Liver (tissue), 8 donors: ENCODE measurements at regions not wholly inside any gene's neighbourhood (a gene's known extent, or its start where the extent isn't known, plus 50 kb on each side); places are given as distances from the start of the nearest gene placed in this dataset.

Experiments used
- DNase-seq: peaks from one replicate; pipeline ENCODE4 v3.0.0-alpha.2; 2017; ENCODE audit warnings: low spot score
- H3K27ac ChIP-seq, 2 donors: one replicate each; pipeline ENCODE4 v1.7.0; 2013; ENCODE audit warnings: inconsistent platforms in 2 of 2, low read length in 2 of 2, control low read depth in 1 of 2, low read depth in 1 of 2, mild to moderate bottlenecking in 1 of 2
- H3K27me3 ChIP-seq, 4 donors: one replicate each; pipeline versions ENCODE4 v1.6.1 to v1.7.0; 2013; ENCODE audit warnings: low read length in 3 of 4, inconsistent platforms in 1 of 4, mild to moderate bottlenecking in 1 of 4, moderate library complexity in 1 of 4; ENCODE audit not compliant: control insufficient read depth in 4 of 4, insufficient read depth in 4 of 4
- H3K36me3 ChIP-seq, 4 donors: one replicate each; pipeline versions ENCODE4 v1.6.1 to v1.7.0; 2013; ENCODE audit warnings: low read length in 3 of 4, mild to moderate bottlenecking in 3 of 4, low read depth in 1 of 4, moderate library complexity in 1 of 4; ENCODE audit not compliant: control insufficient read depth in 4 of 4, insufficient read depth in 3 of 4
- H3K4me1 ChIP-seq, 4 donors: one replicate each; pipeline versions ENCODE4 v1.6.1 to v1.7.0; 2013; ENCODE audit warnings: low read length in 3 of 4, mild to moderate bottlenecking in 3 of 4, moderate library complexity in 1 of 4; ENCODE audit not compliant: control insufficient read depth in 4 of 4, insufficient read depth in 4 of 4
- H3K4me3 ChIP-seq, 3 donors: one replicate each; pipeline versions ENCODE4 v1.6.1 to v1.7.0; 2013; ENCODE audit warnings: low read length in 3 of 3, control low read depth in 1 of 3, low read depth in 1 of 3, mild to moderate bottlenecking in 1 of 3
- H3K9ac ChIP-seq, 2 donors: one replicate each; pipeline ENCODE4 v1.7.0; 2013; ENCODE audit warnings: low read length in 2 of 2, mild to moderate bottlenecking in 2 of 2, moderate library complexity in 2 of 2, control low read depth in 1 of 2, low read depth in 1 of 2
- H3K9me3 ChIP-seq, 4 donors: one replicate each; pipeline versions ENCODE4 v1.6.1 to v1.7.0; 2013; ENCODE audit warnings: low read length in 3 of 4; ENCODE audit not compliant: control insufficient read depth in 4 of 4
- EGR1 ChIP-seq, 2 donors: IDR thresholded peaks; 2 replicates each; pipeline ENCODE4 v1.6.1; 2016 to 2018; ENCODE audit warnings: antibody characterized with exemption in 2 of 2, low read depth in 2 of 2
- FOXA1 ChIP-seq: IDR thresholded peaks from 2 replicates; pipeline ENCODE4 v1.6.1; 2016; ENCODE audit warnings: antibody characterized with exemption
- FOXA2 ChIP-seq: IDR thresholded peaks from 2 replicates; pipeline ENCODE4 v1.6.1; 2016; ENCODE audit warnings: antibody characterized with exemption
- GABPA ChIP-seq, 2 donors: IDR thresholded peaks in 1 of 2; conservative IDR thresholded peaks in 1 of 2; 2 replicates each; pipeline ENCODE4 v1.6.1; 2016; ENCODE audit warnings: antibody characterized with exemption in 2 of 2, mild to moderate bottlenecking in 1 of 2, moderate library complexity in 1 of 2
- HNF4A ChIP-seq, 2 donors: conservative IDR thresholded peaks; 2 replicates each; pipeline ENCODE4 v1.6.1; 2016; ENCODE audit warnings: antibody characterized with exemption in 2 of 2, mild to moderate bottlenecking in 2 of 2
- HNF4G ChIP-seq: IDR thresholded peaks from 2 replicates; pipeline ENCODE4 v1.6.1; 2016; ENCODE audit warnings: antibody characterized with exemption
- JUND ChIP-seq, 2 donors: IDR thresholded peaks; 2 replicates each; pipeline ENCODE4 v1.6.1; 2016; ENCODE audit warnings: antibody characterized with exemption in 2 of 2
- NR2F2 ChIP-seq: IDR thresholded peaks from 2 replicates; pipeline ENCODE4 v1.6.1; 2016; ENCODE audit warnings: antibody characterized with exemption
- RAD21 ChIP-seq, 2 donors: IDR thresholded peaks; 2 replicates each; pipeline ENCODE4 v1.6.1; 2016; ENCODE audit warnings: antibody characterized with exemption in 2 of 2, mild to moderate bottlenecking in 2 of 2
- RXRA ChIP-seq, 2 donors: IDR thresholded peaks; 2 replicates each; pipeline ENCODE4 v1.6.1; 2017 to 2018; ENCODE audit warnings: antibody characterized with exemption in 2 of 2, mild to moderate bottlenecking in 1 of 2
- SP1 ChIP-seq: IDR thresholded peaks from 2 replicates; pipeline ENCODE4 v1.6.1; 2018; ENCODE audit warnings: antibody characterized with exemption, mild to moderate bottlenecking
- TAF1 ChIP-seq: conservative IDR thresholded peaks from 2 replicates; pipeline ENCODE4 v1.6.1; 2016; ENCODE audit warnings: antibody characterized with exemption, mild to moderate bottlenecking
- YY1 ChIP-seq: IDR thresholded peaks from 2 replicates; pipeline ENCODE4 v1.6.1; 2016; ENCODE audit warnings: antibody characterized with exemption, mild to moderate bottlenecking
- WGBS: extraction: QIAGEN DNeasy Blood & Tissue Kit; methylation state at CpG from one replicate; pipeline ENCODE4 v1.1.7; 2013; 5-methylcytosine and 5-hydroxymethylcytosine counted together
- TF ChIP-seq, protein P1 (sequence below): IDR thresholded peaks from 2 replicates; pipeline ENCODE4 v1.6.1; 2016; ENCODE audit warnings: antibody characterized with exemption
- TF ChIP-seq, protein P2 (sequence below): IDR thresholded peaks from 2 replicates; pipeline ENCODE4 v1.6.1; 2016; ENCODE audit warnings: antibody characterized with exemption
- TF ChIP-seq, protein P3 (sequence below): IDR thresholded peaks from 2 replicates; pipeline ENCODE4 v1.6.1; 2016; ENCODE audit warnings: antibody characterized with exemption, mild to moderate bottlenecking
- TF ChIP-seq, protein P4 (sequence below): fragments of 150-350 bp; IDR thresholded peaks from 2 replicates; pipeline ENCODE4 v1.5.1; 2017; ENCODE audit warnings: improper control_type of control experiment, low read depth, low read length; ENCODE audit not compliant: missing input control
- TF ChIP-seq, protein P5 (sequence below): IDR thresholded peaks from 2 replicates; pipeline ENCODE4 v1.6.1; 2016; ENCODE audit warnings: antibody characterized with exemption
- donor health status: healthy.
- donor health status: healthy.
- donor health status: healthy.
- donor health status: healthy.
- donor health status: healthy.

DNA sequence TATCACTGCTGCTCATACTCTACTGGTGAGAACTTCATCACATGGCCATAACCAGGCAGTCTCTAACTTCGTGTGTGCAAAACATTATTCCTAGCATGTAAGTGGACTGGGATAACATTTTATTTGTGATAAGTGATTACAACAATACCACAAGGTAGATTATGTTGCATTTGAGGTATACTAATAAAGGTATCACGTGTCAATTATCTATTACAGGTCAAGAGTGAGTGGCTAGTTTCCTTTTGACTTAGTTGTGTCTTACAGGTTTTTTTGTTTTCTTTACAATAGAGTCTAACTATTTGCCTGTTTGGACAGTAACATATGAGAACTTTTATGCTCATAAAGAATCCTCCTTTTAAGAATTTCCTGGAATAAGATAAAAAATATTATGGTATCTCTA lies 67.2 kb upstream of the DSC1 start:
- no peaks in the 10 kb centered on the region for H3K36me3 ChIP-seq
- 29% methylated on average over 2 of the region's 2 CpGs for WGBS
- peaks cover 5 to 53% (median 41%) of the 10 kb centered on the region in 4 donors for H3K4me1 ChIP-seq
- DNase-seq = no peak
- TF ChIP-seq RXRA (IDR thresholded peaks at IDR 0.05) (no peak), RAD21 (IDR thresholded peaks at IDR 0.05) (no peak), SP1 (no peak), YY1 (no peak), FOXA1 (no peak), JUND (IDR thresholded peaks at IDR 0.05) (no peak), GABPA (IDR thresholded peaks at IDR 0.05 in 1 of 2, conservative IDR thresholded peaks at IDR 0.05 in 1 of 2) (no peak), HNF4A (conservative IDR thresholded peaks at IDR 0.05) (no peak), FOXA2 (no peak), EGR1 (IDR thresholded peaks at IDR 0.05; ENCODE audit: low read depth in 2 of 2) (no peak), TAF1 (no peak), HNF4G (no peak), NR2F2 (no peak)
- TF ChIP-seq, protein P1, sequence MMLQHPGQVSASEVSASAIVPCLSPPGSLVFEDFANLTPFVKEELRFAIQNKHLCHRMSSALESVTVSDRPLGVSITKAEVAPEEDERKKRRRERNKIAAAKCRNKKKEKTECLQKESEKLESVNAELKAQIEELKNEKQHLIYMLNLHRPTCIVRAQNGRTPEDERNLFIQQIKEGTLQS = no peak
- TF ChIP-seq, protein P2, sequence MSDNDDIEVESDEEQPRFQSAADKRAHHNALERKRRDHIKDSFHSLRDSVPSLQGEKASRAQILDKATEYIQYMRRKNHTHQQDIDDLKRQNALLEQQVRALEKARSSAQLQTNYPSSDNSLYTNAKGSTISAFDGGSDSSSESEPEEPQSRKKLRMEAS = no peak
- TF ChIP-seq, protein P3, sequence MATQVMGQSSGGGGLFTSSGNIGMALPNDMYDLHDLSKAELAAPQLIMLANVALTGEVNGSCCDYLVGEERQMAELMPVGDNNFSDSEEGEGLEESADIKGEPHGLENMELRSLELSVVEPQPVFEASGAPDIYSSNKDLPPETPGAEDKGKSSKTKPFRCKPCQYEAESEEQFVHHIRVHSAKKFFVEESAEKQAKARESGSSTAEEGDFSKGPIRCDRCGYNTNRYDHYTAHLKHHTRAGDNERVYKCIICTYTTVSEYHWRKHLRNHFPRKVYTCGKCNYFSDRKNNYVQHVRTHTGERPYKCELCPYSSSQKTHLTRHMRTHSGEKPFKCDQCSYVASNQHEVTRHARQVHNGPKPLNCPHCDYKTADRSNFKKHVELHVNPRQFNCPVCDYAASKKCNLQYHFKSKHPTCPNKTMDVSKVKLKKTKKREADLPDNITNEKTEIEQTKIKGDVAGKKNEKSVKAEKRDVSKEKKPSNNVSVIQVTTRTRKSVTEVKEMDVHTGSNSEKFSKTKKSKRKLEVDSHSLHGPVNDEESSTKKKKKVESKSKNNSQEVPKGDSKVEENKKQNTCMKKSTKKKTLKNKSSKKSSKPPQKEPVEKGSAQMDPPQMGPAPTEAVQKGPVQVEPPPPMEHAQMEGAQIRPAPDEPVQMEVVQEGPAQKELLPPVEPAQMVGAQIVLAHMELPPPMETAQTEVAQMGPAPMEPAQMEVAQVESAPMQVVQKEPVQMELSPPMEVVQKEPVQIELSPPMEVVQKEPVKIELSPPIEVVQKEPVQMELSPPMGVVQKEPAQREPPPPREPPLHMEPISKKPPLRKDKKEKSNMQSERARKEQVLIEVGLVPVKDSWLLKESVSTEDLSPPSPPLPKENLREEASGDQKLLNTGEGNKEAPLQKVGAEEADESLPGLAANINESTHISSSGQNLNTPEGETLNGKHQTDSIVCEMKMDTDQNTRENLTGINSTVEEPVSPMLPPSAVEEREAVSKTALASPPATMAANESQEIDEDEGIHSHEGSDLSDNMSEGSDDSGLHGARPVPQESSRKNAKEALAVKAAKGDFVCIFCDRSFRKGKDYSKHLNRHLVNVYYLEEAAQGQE = no peak
- TF ChIP-seq, protein P4, sequence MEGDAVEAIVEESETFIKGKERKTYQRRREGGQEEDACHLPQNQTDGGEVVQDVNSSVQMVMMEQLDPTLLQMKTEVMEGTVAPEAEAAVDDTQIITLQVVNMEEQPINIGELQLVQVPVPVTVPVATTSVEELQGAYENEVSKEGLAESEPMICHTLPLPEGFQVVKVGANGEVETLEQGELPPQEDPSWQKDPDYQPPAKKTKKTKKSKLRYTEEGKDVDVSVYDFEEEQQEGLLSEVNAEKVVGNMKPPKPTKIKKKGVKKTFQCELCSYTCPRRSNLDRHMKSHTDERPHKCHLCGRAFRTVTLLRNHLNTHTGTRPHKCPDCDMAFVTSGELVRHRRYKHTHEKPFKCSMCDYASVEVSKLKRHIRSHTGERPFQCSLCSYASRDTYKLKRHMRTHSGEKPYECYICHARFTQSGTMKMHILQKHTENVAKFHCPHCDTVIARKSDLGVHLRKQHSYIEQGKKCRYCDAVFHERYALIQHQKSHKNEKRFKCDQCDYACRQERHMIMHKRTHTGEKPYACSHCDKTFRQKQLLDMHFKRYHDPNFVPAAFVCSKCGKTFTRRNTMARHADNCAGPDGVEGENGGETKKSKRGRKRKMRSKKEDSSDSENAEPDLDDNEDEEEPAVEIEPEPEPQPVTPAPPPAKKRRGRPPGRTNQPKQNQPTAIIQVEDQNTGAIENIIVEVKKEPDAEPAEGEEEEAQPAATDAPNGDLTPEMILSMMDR = no peak
- TF ChIP-seq, protein P5, sequence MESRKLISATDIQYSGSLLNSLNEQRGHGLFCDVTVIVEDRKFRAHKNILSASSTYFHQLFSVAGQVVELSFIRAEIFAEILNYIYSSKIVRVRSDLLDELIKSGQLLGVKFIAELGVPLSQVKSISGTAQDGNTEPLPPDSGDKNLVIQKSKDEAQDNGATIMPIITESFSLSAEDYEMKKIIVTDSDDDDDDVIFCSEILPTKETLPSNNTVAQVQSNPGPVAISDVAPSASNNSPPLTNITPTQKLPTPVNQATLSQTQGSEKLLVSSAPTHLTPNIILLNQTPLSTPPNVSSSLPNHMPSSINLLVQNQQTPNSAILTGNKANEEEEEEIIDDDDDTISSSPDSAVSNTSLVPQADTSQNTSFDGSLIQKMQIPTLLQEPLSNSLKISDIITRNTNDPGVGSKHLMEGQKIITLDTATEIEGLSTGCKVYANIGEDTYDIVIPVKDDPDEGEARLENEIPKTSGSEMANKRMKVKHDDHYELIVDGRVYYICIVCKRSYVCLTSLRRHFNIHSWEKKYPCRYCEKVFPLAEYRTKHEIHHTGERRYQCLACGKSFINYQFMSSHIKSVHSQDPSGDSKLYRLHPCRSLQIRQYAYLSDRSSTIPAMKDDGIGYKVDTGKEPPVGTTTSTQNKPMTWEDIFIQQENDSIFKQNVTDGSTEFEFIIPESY = no peak
- no peak overlapping the region for H3K9ac ChIP-seq
- H3K27me3 ChIP-seq = no peaks in the 10 kb centered on the region
- no peaks in the 10 kb centered on the region for H3K9me3 ChIP-seq
- H3K4me3 ChIP-seq = no peak overlapping the region
- peak overlapping the region; percentile 0 to 62 for H3K27ac ChIP-seq
